ENCODE measurements at regions not wholly inside any gene's neighbourhood (a gene's known extent, or its start where the extent isn't known, plus 50 kb on each side); places are given as distances from the start of the nearest gene placed in this dataset.

GRCh38 chr12:90342081-90342480 lies 612.9 kb downstream of the CCER1 start:
- TF ChIP-seq POLR2A (IDR thresholded peaks at IDR 0.05; ENCODE audit: low read depth, low read length), result no peak
- TF ChIP-seq EZH2 (IDR thresholded peaks at IDR 0.05; ENCODE audit: borderline replicate concordance, low read depth, low read length, severe bottlenecking), result no peak
